K562 (cell line): ENCODE measurements at regions not wholly inside any gene's neighbourhood (a gene's known extent, or its start where the extent isn't known, plus 50 kb on each side); places are given as distances from the start of the nearest gene placed in this dataset.

Source experiments
- ATAC-seq: fragments of 200-7000 bp; cut with Tn5 transposase; 3 replicates; pipeline ENCODE4 v1.9.1; 2020; ENCODE audit warnings: moderate library complexity
- BruUV-seq: library from RNA; stranded (reverse); fragments of 400-500 nt; replicated peaks from 2 replicates; lab custom pipeline; 2021; lab: Mats Ljungman, UMichigan
- CTCF ChIA-PET: fragments of 300-600 bp; formaldehyde crosslinking; extraction: SDS; loops from one replicate; lab custom pipeline; 2021; ENCODE audit warnings: low intra/inter-chr PET ratio; lab: Yijun Ruan, JAX
- POLR2A ChIA-PET: fragments of 300-600, 350-650 bp; sonication (Branson Sonifier 250); formaldehyde crosslinking; extraction: SDS; loops from one replicate; lab custom pipeline; 2021; ENCODE audit warnings: antibody characterized with exemption, inconsistent platforms; lab: Yijun Ruan, JAX
- DNase-seq, 4 experiments: peaks; one replicate each; pipeline versions ENCODE4 v3.0.0 to v3.0.0-alpha.2; 2011 to 2018; ENCODE audit warnings: low spot score in 3 of 4, mixed read lengths in 3 of 4; ENCODE audit errors: extremely low read depth in 1 of 4
- FAIRE-seq: peaks from 2 replicates; lab custom pipeline; 2011; peaks lifted over from hg19 to GRCh38; lab: Jason Lieb, UNC
- H2AFZ ChIP-seq: 2 replicates; pipeline ENCODE4 v1.6.0; 2011; ENCODE audit warnings: low read depth, low read length, control low read depth, inconsistent platforms
- H3K27ac ChIP-seq: fragments of 200-600 bp; 3 replicates; pipeline ENCODE4 v1.8.0; 2011; ENCODE audit warnings: low read depth, mild to moderate bottlenecking, control low read depth, inconsistent platforms, low read length, moderate library complexity, mixed read lengths; ENCODE audit errors: extremely low read depth
- H3K27me3 ChIP-seq, 2 experiments: fragments of 300-600 bp in 1 of 2; 2 replicates in 1 of 2; 3 replicates in 1 of 2; pipeline versions ENCODE4 v1.6.0 to v1.8.0; 2011; ENCODE audit warnings: inconsistent platforms in 2 of 2, low read length in 2 of 2, mild to moderate bottlenecking in 1 of 2, mixed read lengths in 1 of 2, moderate library complexity in 1 of 2; ENCODE audit not compliant: control insufficient read depth in 2 of 2, insufficient read depth in 2 of 2
- H3K36me3 ChIP-seq: fragments of 300-600 bp; 3 replicates; pipeline ENCODE4 v1.8.0; 2011; ENCODE audit warnings: mild to moderate bottlenecking, low read length, inconsistent platforms; ENCODE audit not compliant: control insufficient read depth, insufficient read depth
- H3K4me1 ChIP-seq, 2 experiments: fragments of 200-600 bp in 1 of 2; replicated peaks in 1 of 2; 2 replicates in 1 of 2; 3 replicates in 1 of 2; pipeline versions ENCODE4 v1.5.1 to v1.8.0; 2011; ENCODE audit warnings: inconsistent platforms in 2 of 2, low read length in 2 of 2, mild to moderate bottlenecking in 1 of 2, mixed read lengths in 1 of 2, moderate library complexity in 1 of 2; ENCODE audit not compliant: control insufficient read depth in 2 of 2, insufficient read depth in 2 of 2
- H3K4me2 ChIP-seq: 2 replicates; pipeline ENCODE4 v1.6.1; 2011; ENCODE audit warnings: low read length, control low read depth, inconsistent platforms, mixed read lengths; ENCODE audit not compliant: insufficient read depth
- H3K4me3 ChIP-seq: fragments of 200-600 bp; sonication (generic), shearing (Covaris generic); 2 replicates; pipeline ENCODE4 v1.5.1; 2016; ENCODE audit warnings: control low read depth, inconsistent platforms
- H3K79me2 ChIP-seq: fragments of 200-600 bp; 3 replicates; pipeline ENCODE4 v1.8.0; 2011; ENCODE audit warnings: low read length, inconsistent platforms; ENCODE audit not compliant: control insufficient read depth, insufficient read depth
- H3K9ac ChIP-seq, 2 experiments: 2 replicates each; pipeline versions ENCODE4 v1.6.0 to v1.6.1; 2011; ENCODE audit warnings: low read depth in 2 of 2, low read length in 2 of 2, control low read depth in 1 of 2, inconsistent platforms in 1 of 2, mild to moderate bottlenecking in 1 of 2, mixed read lengths in 1 of 2; ENCODE audit not compliant: insufficient read depth in 1 of 2
- H3K9me1 ChIP-seq: one replicate; pipeline ENCODE4 v1.6.0; 2011; ENCODE audit warnings: inconsistent platforms, mild to moderate bottlenecking, low read length, moderate library complexity; ENCODE audit not compliant: control insufficient read depth, insufficient read depth
- H3K9me3 ChIP-seq: replicated peaks from 2 replicates; pipeline ENCODE4 v1.5.1; 2011; ENCODE audit warnings: low read depth, low read length, inconsistent platforms; ENCODE audit not compliant: control insufficient read depth, insufficient read depth
- H4K20me1 ChIP-seq: replicated peaks from 2 replicates; pipeline ENCODE4 v1.6.1; 2011; ENCODE audit warnings: low read length, inconsistent platforms, mixed read lengths; ENCODE audit not compliant: control insufficient read depth, insufficient read depth
- ATF3 ChIP-seq, 2 experiments: fragments of 450-650 bp in 1 of 2; sonication (generic) in 1 of 2; formaldehyde crosslinking in 1 of 2; IDR thresholded peaks in 1 of 2; conservative IDR thresholded peaks in 1 of 2; 2 replicates each; pipeline versions ENCODE4 v1.6.1 to v1.8.1; 2016 to 2023; ENCODE audit warnings: mild to moderate bottlenecking in 2 of 2, moderate library complexity in 2 of 2, inconsistent platforms in 1 of 2, missing genetic modification reagents in 1 of 2
- ATF7 ChIP-seq: fragments of 450-650 bp; IDR thresholded peaks from 2 replicates; pipeline ENCODE4 v1.7.1; 2014; ENCODE audit warnings: mild to moderate bottlenecking, moderate library complexity
- CBFB ChIP-seq: sonication (generic); formaldehyde crosslinking; IDR thresholded peaks from 2 replicates; pipeline ENCODE4 v1.4.0; 2020; ENCODE audit warnings: mild to moderate bottlenecking, missing genetic modification reagents
- CTBP1 ChIP-seq: fragments of 450-650 bp; IDR thresholded peaks from 2 replicates; pipeline ENCODE4 v1.6.1; 2016; ENCODE audit warnings: borderline replicate concordance
- EP300 ChIP-seq: IDR thresholded peaks from 2 replicates; pipeline ENCODE4 v1.6.1; 2012; ENCODE audit warnings: low read length, improper control_type of control experiment
- FOSL1 ChIP-seq: fragments of 200-800 bp; sonication (Bioruptor generic); conservative IDR thresholded peaks from 2 replicates; pipeline ENCODE4 v1.6.1; 2016; ENCODE audit warnings: missing genetic modification characterization, missing compliant biosample characterization
- FOXJ3 ChIP-seq: sonication (generic); formaldehyde crosslinking; IDR thresholded peaks from 2 replicates; pipeline ENCODE4 v1.4.0; 2020; ENCODE audit warnings: mild to moderate bottlenecking, missing genetic modification reagents
- FOXK1 ChIP-seq: sonication (generic); formaldehyde crosslinking; IDR thresholded peaks from 2 replicates; pipeline ENCODE4 v1.8.0; 2022; ENCODE audit warnings: missing genetic modification reagents, mild to moderate bottlenecking, borderline replicate concordance
- FOXK2 ChIP-seq, 2 experiments: fragments of 450-650 bp; IDR thresholded peaks in 1 of 2; conservative IDR thresholded peaks in 1 of 2; 2 replicates each; pipeline ENCODE4 v1.6.1; 2016; ENCODE audit warnings: low read depth in 2 of 2, mild to moderate bottlenecking in 1 of 2
- HNRNPK ChIP-seq: fragments of 200-400 bp; formaldehyde crosslinking; IDR thresholded peaks from one replicate; pipeline ENCODE4 v1.6.1; 2018; ENCODE audit warnings: mild to moderate bottlenecking, low read depth, low read length; ENCODE audit not compliant: poor library complexity, severe bottlenecking
- HOMEZ ChIP-seq: fragments of 250-450 bp; sonication (Bioruptor Pico); IDR thresholded peaks from 2 replicates; pipeline ENCODE4 v1.4.0; 2020; ENCODE audit warnings: mild to moderate bottlenecking, moderate library complexity
- JUN ChIP-seq, 2 experiments: sonication (generic) in 1 of 2; formaldehyde crosslinking in 1 of 2; IDR thresholded peaks; 2 replicates each; pipeline versions ENCODE4 v1.6.1 to v1.8.0; 2012 to 2022; ENCODE audit warnings: borderline replicate concordance in 2 of 2, mild to moderate bottlenecking in 2 of 2, improper control_type of control experiment in 1 of 2, low read depth in 1 of 2, low read length in 1 of 2, missing genetic modification reagents in 1 of 2
- JUND ChIP-seq, 2 experiments: IDR thresholded peaks; 2 replicates in 1 of 2; 3 replicates in 1 of 2; pipeline ENCODE4 v1.6.1; 2011; ENCODE audit warnings: borderline replicate concordance in 2 of 2, low read depth in 2 of 2, low read length in 2 of 2, improper control_type of control experiment in 1 of 2, missing biosample characterization in 1 of 2, missing genetic modification characterization in 1 of 2, missing genetic modification reagents in 1 of 2
- MEF2A ChIP-seq: IDR thresholded peaks from 2 replicates; pipeline ENCODE4 v1.6.1; 2011; ENCODE audit warnings: low read depth, mild to moderate bottlenecking, low read length, moderate library complexity; ENCODE audit not compliant: control insufficient read depth
- MLX ChIP-seq, 2 experiments: fragments of 450-650 bp in 1 of 2; sonication (generic) in 1 of 2; formaldehyde crosslinking; conservative IDR thresholded peaks; 2 replicates each; pipeline versions ENCODE4 v1.4.0 to v1.8.1; 2020 to 2022; ENCODE audit warnings: mild to moderate bottlenecking in 1 of 2, missing genetic modification reagents in 1 of 2
- SMARCA4 ChIP-seq: fragments of 450-650 bp; IDR thresholded peaks from 2 replicates; pipeline ENCODE4 v1.6.1; 2016
- SMARCC2 ChIP-seq: fragments of 450-650 bp; IDR thresholded peaks from 2 replicates; pipeline ENCODE4 v1.6.1; 2017; ENCODE audit warnings: antibody characterized with exemption, moderate library complexity, mild to moderate bottlenecking, low read depth
- SMARCE1 ChIP-seq: fragments of 450-650 bp; IDR thresholded peaks from 2 replicates; pipeline ENCODE4 v1.7.1; 2016; ENCODE audit warnings: mild to moderate bottlenecking
- TEAD1 ChIP-seq, 2 experiments: fragments of 450-650 bp in 1 of 2; sonication (generic) in 1 of 2; formaldehyde crosslinking; IDR thresholded peaks; 2 replicates each; pipeline versions ENCODE4 v1.4.0 to v1.8.0; 2020 to 2022; ENCODE audit warnings: mild to moderate bottlenecking in 2 of 2, missing genetic modification reagents in 1 of 2
- WGBS: fragments of 100-300 bp; shearing (Covaris generic); methylation state at CpG from one replicate; pipeline ENCODE4 v1.1.6; 2016; ENCODE audit warnings: low coverage, mixed read lengths; ENCODE audit not compliant: insufficient coverage; ENCODE audit errors: missing lambda C conversion rate; 5-methylcytosine and 5-hydroxymethylcytosine counted together
- in situ Hi-C: fragments of 300-500 bp; cut with MboI; formaldehyde crosslinking; loops from 4 replicates; pipeline ENCODE4 v1.15.0; 2018; ENCODE audit warnings: inconsistent platforms, mixed read lengths
- intact Hi-C: fragments of 100-400 bp; cut with micrococcal nuclease; formaldehyde crosslinking; loops from 2 replicates; pipeline ENCODE4 v1.14.2; 2022

- WGBS, result 20% methylated on average over 1 of the region's 1 CpG
- intact Hi-C loops, result no loop called here
- Histone ChIP-seq H2AFZ (no peak overlapping the region), H3K27me3 (no peaks in the 10 kb centered on the region; a peak in 1 of 5 replicates), H3K9ac (no peak overlapping the region), H3K4me3 (no peak overlapping the region), H3K9me3 (no peaks in the 10 kb centered on the region; the same call in 1 of the 2 replicates), H3K9me1 (no peaks in the 10 kb centered on the region), H3K4me1 (peaks cover 0 to 9% of the 10 kb centered on the region in 2 experiments; a peak in 2 of 5 replicates), H4K20me1 (no peaks in the 10 kb centered on the region), H3K79me2 (no peaks in the 10 kb centered on the region), H3K36me3 (no peaks in the 10 kb centered on the region), H3K27ac (no peak overlapping the region), H3K4me2 (no peak overlapping the region)
- ChIA-PET CTCF (no interaction called here), POLR2A (no interaction called here)
- FAIRE-seq, result no peak
- no TSS peak for BruUV-seq
- no peak for DNase-seq
- in situ Hi-C loops, result no loop called here
- no peak for ATAC-seq
- no peak for TF ChIP-seq FOXK1 (CRISPR knock-in tag)
- TF ChIP-seq HNRNPK, result no peak
- TF ChIP-seq FOXJ3 (CRISPR knock-in tag), result no peak
- peak; percentile 89 for TF ChIP-seq JUND (IDR thresholded peaks at IDR 0.05; ENCODE audit: borderline replicate concordance, low read depth, low read length)
- peak; percentile 96 for TF ChIP-seq JUND (tag; IDR thresholded peaks at IDR 0.05; ENCODE audit: borderline replicate concordance, low read depth, low read length)
- TF ChIP-seq FOXK2 (conservative IDR thresholded peaks at IDR 0.05 in 1 of 2, IDR thresholded peaks at IDR 0.05 in 1 of 2; ENCODE audit: low read depth in 2 of 2), result peak; percentile 77 to 90
- TF ChIP-seq CBFB, result no peak
- no peak; the same call in 1 of the 2 replicates for TF ChIP-seq SMARCA4
- peak; percentile 65; the same call in 1 of the 2 replicates for TF ChIP-seq SMARCE1
- TF ChIP-seq JUN (IDR thresholded peaks at IDR 0.05; ENCODE audit: borderline replicate concordance, low read depth, low read length), result peak; percentile 86
- TF ChIP-seq JUN (CRISPR knock-in tag; IDR thresholded peaks at IDR 0.05; ENCODE audit: borderline replicate concordance), result no peak
- TF ChIP-seq MEF2A, result peak; percentile 60
- peak; percentile 54; the same call in 1 of the 2 replicates for TF ChIP-seq FOSL1
- TF ChIP-seq ATF3 (IDR thresholded peaks at IDR 0.05), result peak; percentile 74
- TF ChIP-seq ATF3 (CRISPR knock-in tag; conservative IDR thresholded peaks at IDR 0.05), result no peak
- no peak for TF ChIP-seq MLX (CRISPR knock-in tag; conservative IDR thresholded peaks at IDR 0.05)
- TF ChIP-seq CTBP1, result peak; percentile 28; the same call in 1 of the 2 replicates
- peak in 1 of 2 experiments; percentile 22; a peak in 1 of 4 replicates for TF ChIP-seq TEAD1 (CRISPR knock-in tag; IDR thresholded peaks at IDR 0.05)
- TF ChIP-seq HOMEZ (CRISPR knock-in tag), result no peak
- peak; percentile 90 for TF ChIP-seq ATF7
- TF ChIP-seq EP300, result peak; percentile 17; the same call in 1 of the 2 replicates
- peak; percentile 26; the same call in 1 of the 2 replicates for TF ChIP-seq SMARCC2
Observed at GRCh38 chr5:96017951-96018350, 56.3 kb upstream of the ELL2 start.
